Testis (tissue), 2 donors: ENCODE measurements at regions not wholly inside any gene's neighbourhood (a gene's known extent, or its start where the extent isn't known, plus 50 kb on each side); places are given as distances from the start of the nearest gene placed in this dataset.

Source experiments
- DNase-seq: peaks from one replicate; pipeline ENCODE4 v3.0.0-alpha.2; 2019
- H3K27ac ChIP-seq, 2 donors: fragments of 200-600 bp; sonication (generic); one replicate each; pipeline ENCODE4 v1.5.1; 2019
- H3K27me3 ChIP-seq: fragments of 200-600 bp; sonication (generic); one replicate; pipeline ENCODE4 v1.5.1; 2019
- H3K36me3 ChIP-seq: fragments of 200-600 bp; sonication (generic); one replicate; pipeline ENCODE4 v1.5.1; 2017; ENCODE audit warnings: low read depth; ENCODE audit errors: missing control alignments
- H3K4me1 ChIP-seq: fragments of 200-600 bp; sonication (generic); one replicate; pipeline ENCODE4 v1.5.1; 2019
- H3K4me3 ChIP-seq, 2 donors: fragments of 200-600 bp; sonication (generic); one replicate each; pipeline ENCODE4 v1.5.1; 2017 to 2019
- H3K9me3 ChIP-seq: fragments of 200-600 bp; sonication (generic); one replicate; pipeline ENCODE4 v1.5.1; 2017
- CTCF ChIP-seq, 3 experiments: fragments of 450-650 bp in 2 of 3; fragments of 200-600 bp in 1 of 3; sonication (generic) in 1 of 3; IDR thresholded peaks; one replicate each; pipeline ENCODE4 v1.5.1; 2016 to 2019; ENCODE audit warnings: antibody characterized with exemption in 3 of 3, mild to moderate bottlenecking in 2 of 3, moderate library complexity in 1 of 3
- POLR2A ChIP-seq: fragments of 450-650 bp; IDR thresholded peaks from one replicate; pipeline ENCODE4 v1.6.1; 2017; ENCODE audit warnings: antibody characterized with exemption, mild to moderate bottlenecking, moderate library complexity
- intact Hi-C: fragments of 100-400 bp; cut with DNase I; formaldehyde crosslinking; loops from one replicate; pipeline ENCODE4 v1.15.1; 2023; ENCODE audit warnings: low total_unique reads

GRCh38 chr4:176631611-176632010 is 161.1 kb downstream of the VEGFC start:
- Histone ChIP-seq H3K4me1 (no peaks in the 10 kb centered on the region), H3K4me3 (no peak overlapping the region), H3K36me3 (no peaks in the 10 kb centered on the region), H3K9me3 (no peaks in the 10 kb centered on the region), H3K27ac (no peak overlapping the region), H3K27me3 (no peaks in the 10 kb centered on the region)
- intact Hi-C loops: no loop called here
- TF ChIP-seq POLR2A (no peak), CTCF (IDR thresholded peaks at IDR 0.05) (no peak)
- no peak for DNase-seq
